Upper lobe of left lung (tissue), 6 donors: ENCODE measurements at regions not wholly inside any gene's neighbourhood (a gene's known extent, or its start where the extent isn't known, plus 50 kb on each side); places are given as distances from the start of the nearest gene placed in this dataset.
"Not testable (repeated sequence)": the region's sequence is repeated elsewhere in the genome, so short reads cannot be mapped to it uniquely, and the experiment has no call there.

Experiments
- ATAC-seq, 2 donors: fragments of 200-7000 bp; cut with Tn5 transposase; one replicate each; pipeline ENCODE4 v1.9.1; 2022; ENCODE audit warnings: mild to moderate bottlenecking in 2 of 2, moderate library complexity in 2 of 2; ENCODE audit not compliant: low FRiP score in 2 of 2
- DNase-seq, 2 donors: peaks; one replicate each; pipeline ENCODE4 v3.0.0-alpha.2; 2019 to 2020
- H3K27ac ChIP-seq, 4 donors: fragments of 200-600 bp; sonication (generic); one replicate each; pipeline ENCODE4 v1.5.1; 2016 to 2019
- H3K27me3 ChIP-seq, 4 donors: fragments of 200-600 bp; sonication (generic); one replicate each; pipeline ENCODE4 v1.5.1; 2017 to 2019
- H3K36me3 ChIP-seq, 4 donors: fragments of 200-600 bp; sonication (generic); one replicate each; pipeline ENCODE4 v1.5.1; 2016 to 2019
- H3K4me1 ChIP-seq, 4 donors: fragments of 200-600 bp; sonication (generic); one replicate each; pipeline ENCODE4 v1.5.1; 2018 to 2019
- H3K4me3 ChIP-seq, 4 donors: fragments of 200-600 bp; sonication (generic); one replicate each; pipeline ENCODE4 v1.5.1; 2017 to 2019; ENCODE audit warnings: mild to moderate bottlenecking in 2 of 4, moderate library complexity in 1 of 4
- H3K9me3 ChIP-seq, 4 donors: fragments of 200-600 bp; sonication (generic); one replicate each; pipeline ENCODE4 v1.5.1; 2018 to 2019
- CTCF ChIP-seq, 6 experiments: fragments of 450-650 bp in 4 of 6; fragments of 200-600 bp in 2 of 6; sonication (generic) in 2 of 6; IDR thresholded peaks; one replicate each; pipeline ENCODE4 v1.5.1; 2016 to 2019; ENCODE audit warnings: antibody characterized with exemption in 6 of 6
- EP300 ChIP-seq, 4 donors: sonication (generic); formaldehyde crosslinking; IDR thresholded peaks; one replicate each; pipeline ENCODE4 v1.5.1; 2017; ENCODE audit warnings: antibody characterized with exemption in 4 of 4, control low read depth in 2 of 4
- POLR2A ChIP-seq, 4 donors: fragments of 450-650 bp; IDR thresholded peaks; one replicate each; pipeline ENCODE4 v1.5.1; 2016 to 2017; ENCODE audit warnings: antibody characterized with exemption in 4 of 4, mild to moderate bottlenecking in 2 of 4
- POLR2AphosphoS5 ChIP-seq, 2 donors: sonication (generic); formaldehyde crosslinking; IDR thresholded peaks; one replicate each; pipeline ENCODE4 v1.5.1; 2017; ENCODE audit warnings: antibody characterized with exemption in 2 of 2
- WGBS, 2 donors: methylation state at CpG; one replicate each; pipeline ENCODE4 v1.1.5; 2017 to 2018; 5-methylcytosine and 5-hydroxymethylcytosine counted together
- donor health status: DM: no; HTN: no; CAD: no; lungs with moderate emphysema.
- donor health status: DM: no; HTN: yes; CAD: no; lungs with severe emphysema.

GRCh38 chr3:63731866-63732265, 79.4 kb downstream of the SNTN start:
- Histone ChIP-seq H3K27ac (no peak overlapping the region), H3K36me3 (no peaks in the 10 kb centered on the region), H3K27me3 (no peaks in the 10 kb centered on the region), H3K4me1 (no peaks in the 10 kb centered on the region), H3K9me3 (no peaks in the 10 kb centered on the region), H3K4me3 (no peak overlapping the region)
- DNase-seq (no peak), ATAC-seq (no peak)
- WGBS, 2 donors = 90 to 93% methylated on average over 2 of the region's 2 CpGs
- TF ChIP-seq POLR2AphosphoS5 (IDR thresholded peaks at IDR 0.05) (no peak), EP300 (IDR thresholded peaks at IDR 0.05) (no peak), CTCF (IDR thresholded peaks at IDR 0.05) (no peak), POLR2A (IDR thresholded peaks at IDR 0.05) (no peak)

GRCh38 chr3:63733278-63733677, 80.8 kb downstream of the SNTN start:
- WGBS, 2 donors = 93 to 94% methylated on average over 19 of the region's 19 CpGs
- not testable (repeated sequence) for ATAC-seq, H3K4me1 ChIP-seq, H3K9me3 ChIP-seq, H3K27me3 ChIP-seq, H3K36me3 ChIP-seq, H3K27ac ChIP-seq, H3K4me3 ChIP-seq
- DNase-seq = peak in 1 of 2 donors; percentile 22

DNA sequence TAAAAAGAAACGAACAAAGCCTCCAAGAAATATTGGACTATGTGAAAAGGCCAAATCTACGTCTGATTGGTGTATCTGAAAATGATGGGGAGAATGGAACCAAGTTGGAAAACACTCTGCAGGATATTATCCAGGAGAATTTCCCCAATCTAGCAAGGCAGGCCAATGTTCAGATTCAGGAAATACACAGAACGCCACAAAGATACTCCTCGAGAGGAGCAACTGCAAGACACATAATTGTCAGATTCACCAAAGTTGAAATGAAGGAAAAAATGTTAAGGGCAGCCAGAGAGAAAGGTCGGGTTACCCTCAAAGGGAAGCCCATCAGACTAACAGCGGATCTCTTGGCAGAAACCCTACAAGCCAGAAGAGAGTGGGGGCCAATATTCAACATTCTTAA, 82.2 kb downstream of the SNTN start:
- WGBS, 2 donors = 90 to 95% methylated on average over 5 to 6 of the region's 6 CpGs
- not testable (repeated sequence) for DNase-seq, H3K27ac ChIP-seq, H3K4me1 ChIP-seq, H3K27me3 ChIP-seq, ATAC-seq, H3K9me3 ChIP-seq, H3K36me3 ChIP-seq, H3K4me3 ChIP-seq

DNA sequence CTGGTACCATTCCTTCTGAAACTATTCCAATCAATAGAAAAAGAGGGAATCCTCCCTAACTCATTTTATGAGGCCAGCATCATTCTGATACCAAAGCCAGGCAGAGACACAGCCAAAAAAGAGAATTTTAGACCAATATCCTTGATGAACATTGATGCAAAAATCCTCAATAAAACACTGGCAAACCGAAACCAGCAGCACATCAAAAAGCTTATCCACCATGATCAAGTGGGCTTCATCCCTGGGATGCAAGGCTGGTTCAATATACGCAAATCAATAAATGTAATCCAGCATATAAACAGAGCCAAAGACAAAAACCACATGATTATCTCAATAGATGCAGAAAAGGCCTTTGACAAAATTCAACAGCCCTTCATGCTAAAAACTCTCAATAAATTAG, 82.3 kb upstream of the C3orf49 start:
- not testable (repeated sequence) for H3K4me1 ChIP-seq, H3K27me3 ChIP-seq, DNase-seq, H3K36me3 ChIP-seq, H3K27ac ChIP-seq, H3K9me3 ChIP-seq, ATAC-seq, H3K4me3 ChIP-seq
- WGBS, 2 donors = no CpG with 5 or more reads among the region's 2 CpGs

- not testable (repeated sequence) for H3K36me3 ChIP-seq, H3K9me3 ChIP-seq, H3K27ac ChIP-seq, H3K4me1 ChIP-seq, DNase-seq, H3K4me3 ChIP-seq, ATAC-seq, H3K27me3 ChIP-seq
- WGBS, 2 donors = 47 to 90% methylated on average over 2 of the region's 3 CpGs
These were observed 80.5 kb upstream of the C3orf49 start for GRCh38 chr3:63738577-63738976.

GRCh38 chr3:63739474-63739873, 79.6 kb upstream of the C3orf49 start:
- no peaks in the 10 kb centered on the region for H3K4me1 ChIP-seq
- ATAC-seq = no peak
- no peak overlapping the region for H3K4me3 ChIP-seq
- WGBS, 2 donors = 50 to 57% methylated on average over 1 of the region's 1 CpG
- no peaks in the 10 kb centered on the region for H3K27me3 ChIP-seq
- no peaks in the 10 kb centered on the region for H3K9me3 ChIP-seq
- no peak for DNase-seq
- H3K27ac ChIP-seq = no peak overlapping the region
- no peaks in the 10 kb centered on the region for H3K36me3 ChIP-seq
- TF ChIP-seq EP300 (IDR thresholded peaks at IDR 0.05) = no peak
- no peak for TF ChIP-seq POLR2A (IDR thresholded peaks at IDR 0.05)
- TF ChIP-seq POLR2AphosphoS5 (IDR thresholded peaks at IDR 0.05) = no peak
- no peak for TF ChIP-seq CTCF (IDR thresholded peaks at IDR 0.05)

DNA sequence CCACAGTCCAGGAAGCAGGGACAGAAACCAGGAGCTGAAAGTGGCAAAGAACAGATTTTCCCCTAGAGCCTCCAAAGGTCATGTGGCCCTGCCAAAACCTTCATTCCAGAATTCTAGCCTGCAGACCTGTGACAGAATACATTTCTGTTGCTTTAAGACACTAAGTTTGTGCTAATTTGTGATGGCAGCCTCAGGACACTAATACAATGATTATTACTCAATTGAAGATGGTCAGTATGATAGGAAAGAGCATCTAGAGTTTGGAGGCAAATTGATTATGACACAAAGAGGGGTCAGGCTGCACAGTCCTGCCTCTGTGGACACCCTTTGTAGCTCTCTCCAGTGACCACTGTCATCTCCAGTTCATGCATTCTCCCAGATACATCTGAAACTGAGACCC, 79.0 kb upstream of the C3orf49 start:
- no peaks in the 10 kb centered on the region for H3K36me3 ChIP-seq
- DNase-seq = no peak
- H3K4me1 ChIP-seq = no peaks in the 10 kb centered on the region
- no peak for TF ChIP-seq CTCF (IDR thresholded peaks at IDR 0.05)
- H3K27me3 ChIP-seq = no peaks in the 10 kb centered on the region
- ATAC-seq = no peak
- H3K27ac ChIP-seq = no peak overlapping the region
- no peak overlapping the region for H3K4me3 ChIP-seq
- no peaks in the 10 kb centered on the region for H3K9me3 ChIP-seq

- H3K9me3 ChIP-seq, H3K27ac ChIP-seq, H3K4me3 ChIP-seq, ATAC-seq, H3K36me3 ChIP-seq, DNase-seq, H3K27me3 ChIP-seq, H3K4me1 ChIP-seq: not testable (repeated sequence)
- 83 to 92% methylated on average over 1 of the region's 1 CpG for WGBS, 2 donors
These were observed 74.4 kb upstream of the C3orf49 start for GRCh38 chr3:63744693-63745092.
